Nephron progenitor cell (in vitro differentiated cells): ENCODE measurements at regions not wholly inside any gene's neighbourhood (a gene's known extent, or its start where the extent isn't known, plus 50 kb on each side); places are given as distances from the start of the nearest gene placed in this dataset.

ENCODE experiments used
- DNase-seq: peaks from one replicate; pipeline ENCODE4 v3.0.0; 2021
- H3K27ac Mint-ChIP-seq: 2 replicates; pipeline ENCODE4 v1.8.0; 2021; ENCODE audit warnings: mild to moderate bottlenecking, moderate library complexity, mixed read lengths
- H3K27me3 Mint-ChIP-seq: 2 replicates; pipeline ENCODE4 v1.8.0; 2021; ENCODE audit warnings: mild to moderate bottlenecking, low read depth, mixed read lengths; ENCODE audit not compliant: poor library complexity
- H3K36me3 Mint-ChIP-seq: 2 replicates; pipeline ENCODE4 v1.8.0; 2021; ENCODE audit warnings: low read depth, mixed read lengths
- H3K4me1 Mint-ChIP-seq: 2 replicates; pipeline ENCODE4 v1.8.0; 2021; ENCODE audit warnings: mixed read lengths
- H3K4me3 Mint-ChIP-seq: 2 replicates; pipeline ENCODE4 v1.8.0; 2021; ENCODE audit warnings: mild to moderate bottlenecking, moderate library complexity, mixed read lengths
- H3K9me3 Mint-ChIP-seq: 2 replicates; pipeline ENCODE4 v1.8.0; 2021; ENCODE audit warnings: mild to moderate bottlenecking, moderate library complexity, mixed read lengths
- TF ChIP-seq, protein P1 (sequence below): fragments of 200-600 bp; sonication (generic); IDR thresholded peaks from 2 replicates; pipeline ENCODE4 v1.5.0; 2021; ENCODE audit warnings: antibody characterized with exemption

DNA sequence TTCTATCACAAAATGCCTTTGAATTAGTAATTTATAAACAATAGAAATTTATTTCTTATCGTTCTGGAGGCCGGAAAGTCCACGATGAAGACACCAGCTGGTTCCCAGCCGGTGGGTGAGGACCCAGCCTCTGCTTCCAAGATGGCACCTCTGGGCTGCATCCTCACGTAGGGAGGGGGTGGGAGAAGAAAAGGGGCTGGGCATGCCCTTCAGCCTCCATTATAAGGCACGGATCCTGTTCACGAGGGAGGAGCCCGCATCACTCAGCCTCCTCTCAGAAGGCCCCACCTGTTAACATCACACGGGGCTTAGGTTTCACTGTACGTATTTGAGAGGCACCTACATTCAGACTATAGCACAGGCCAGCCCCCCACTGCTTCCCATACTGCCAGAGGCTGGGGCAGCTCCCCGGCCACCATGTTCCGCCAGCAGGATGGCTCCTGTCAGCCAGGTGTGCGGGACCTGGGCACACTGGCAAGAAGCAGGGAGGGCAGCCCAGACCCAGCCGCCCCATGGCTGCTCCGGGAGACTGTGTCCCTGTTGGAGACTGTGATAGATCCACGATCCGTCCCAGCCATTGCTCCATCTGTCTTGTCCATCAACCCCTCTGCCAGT is 131.6 kb downstream of the SOX1 start:
- TF ChIP-seq, protein P1, sequence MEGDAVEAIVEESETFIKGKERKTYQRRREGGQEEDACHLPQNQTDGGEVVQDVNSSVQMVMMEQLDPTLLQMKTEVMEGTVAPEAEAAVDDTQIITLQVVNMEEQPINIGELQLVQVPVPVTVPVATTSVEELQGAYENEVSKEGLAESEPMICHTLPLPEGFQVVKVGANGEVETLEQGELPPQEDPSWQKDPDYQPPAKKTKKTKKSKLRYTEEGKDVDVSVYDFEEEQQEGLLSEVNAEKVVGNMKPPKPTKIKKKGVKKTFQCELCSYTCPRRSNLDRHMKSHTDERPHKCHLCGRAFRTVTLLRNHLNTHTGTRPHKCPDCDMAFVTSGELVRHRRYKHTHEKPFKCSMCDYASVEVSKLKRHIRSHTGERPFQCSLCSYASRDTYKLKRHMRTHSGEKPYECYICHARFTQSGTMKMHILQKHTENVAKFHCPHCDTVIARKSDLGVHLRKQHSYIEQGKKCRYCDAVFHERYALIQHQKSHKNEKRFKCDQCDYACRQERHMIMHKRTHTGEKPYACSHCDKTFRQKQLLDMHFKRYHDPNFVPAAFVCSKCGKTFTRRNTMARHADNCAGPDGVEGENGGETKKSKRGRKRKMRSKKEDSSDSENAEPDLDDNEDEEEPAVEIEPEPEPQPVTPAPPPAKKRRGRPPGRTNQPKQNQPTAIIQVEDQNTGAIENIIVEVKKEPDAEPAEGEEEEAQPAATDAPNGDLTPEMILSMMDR, result no peak
- DNase-seq, result no peak

DNA sequence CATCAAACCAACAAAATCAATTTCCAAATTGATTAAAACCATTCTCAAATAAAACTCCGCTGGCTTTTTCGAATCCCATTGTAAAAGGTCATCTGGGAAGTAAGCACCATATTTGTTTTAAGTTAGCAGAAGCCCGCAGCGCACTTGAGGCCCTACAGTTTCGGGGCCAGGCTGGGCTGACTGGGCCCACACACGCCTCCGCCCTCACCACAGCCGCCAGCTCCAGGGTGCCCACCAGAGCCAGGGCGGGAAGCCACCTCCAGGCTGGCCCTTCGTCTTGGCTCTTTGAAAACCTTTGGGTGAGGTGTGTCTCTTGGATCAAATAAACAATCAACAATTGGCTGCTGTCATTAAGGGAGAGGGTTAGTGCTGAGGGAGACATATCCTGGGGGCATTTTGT is 133.3 kb downstream of the SOX1 start:
- no peak overlapping the region for H3K4me3 Mint-ChIP-seq
- no peaks in the 10 kb centered on the region for H3K9me3 Mint-ChIP-seq
- H3K27ac Mint-ChIP-seq, result no peak overlapping the region
- no peak for DNase-seq
- H3K27me3 Mint-ChIP-seq, result peaks cover 83% of the 10 kb centered on the region
- TF ChIP-seq, protein P1, result no peak
- no peaks in the 10 kb centered on the region for H3K36me3 Mint-ChIP-seq
- peaks cover 24% of the 10 kb centered on the region for H3K4me1 Mint-ChIP-seq

More for the DNA sequence above, 131.6 kb downstream of the SOX1 start:
- no peaks in the 10 kb centered on the region for H3K36me3 Mint-ChIP-seq
- H3K27ac Mint-ChIP-seq, result no peak overlapping the region
- no peaks in the 10 kb centered on the region for H3K9me3 Mint-ChIP-seq
- no peak overlapping the region for H3K4me3 Mint-ChIP-seq
- H3K4me1 Mint-ChIP-seq, result peaks cover 8% of the 10 kb centered on the region
- peaks cover 75% of the 10 kb centered on the region for H3K27me3 Mint-ChIP-seq

DNA sequence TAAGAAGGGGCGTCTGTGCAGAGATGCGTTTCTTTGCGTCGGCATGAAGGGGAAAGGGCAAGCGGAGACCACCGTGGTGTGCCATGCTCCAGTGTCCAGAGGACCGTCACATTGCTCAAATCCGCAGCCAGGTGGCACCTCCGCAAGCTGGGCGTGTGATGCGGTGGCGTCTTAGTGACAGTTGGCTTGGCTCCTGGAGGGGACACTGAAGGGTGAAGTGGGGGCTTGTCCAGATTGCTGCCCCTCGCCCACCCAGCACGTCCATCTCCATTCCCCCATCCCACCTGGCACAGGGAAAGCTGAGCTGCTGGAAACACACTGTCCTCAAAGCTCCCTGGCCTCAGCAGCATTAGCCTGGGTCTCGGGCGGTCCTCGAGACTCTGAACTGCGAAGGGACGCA is 135.3 kb downstream of the SOX1 start:
- Mint-ChIP-seq H3K27ac (no peak overlapping the region), H3K36me3 (no peaks in the 10 kb centered on the region), H3K27me3 (peaks cover 85% of the 10 kb centered on the region), H3K4me3 (no peak overlapping the region), H3K4me1 (peaks cover 45% of the 10 kb centered on the region), H3K9me3 (no peaks in the 10 kb centered on the region)
- DNase-seq, result no peak
- TF ChIP-seq, protein P1, result no peak

DNA sequence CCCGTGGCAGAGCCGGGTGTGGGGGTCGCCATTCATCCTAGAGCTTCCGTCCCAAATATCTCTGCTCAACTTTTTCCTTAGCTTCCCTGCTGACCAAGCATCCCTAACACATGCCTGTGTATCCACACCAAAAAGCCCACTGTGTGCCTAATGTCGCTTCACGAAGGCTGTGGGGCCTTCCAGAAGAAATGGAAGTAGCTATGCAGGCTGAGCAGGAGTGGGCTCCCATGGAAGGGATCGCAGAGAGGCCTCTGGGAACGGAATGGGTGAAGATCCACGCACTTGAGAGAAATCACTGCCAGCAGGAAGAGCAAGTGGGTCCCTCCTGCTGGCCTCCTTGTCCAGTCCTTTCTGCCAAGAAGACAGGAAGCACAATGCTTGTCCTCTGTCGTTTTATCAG is 136.0 kb downstream of the SOX1 start:
- Mint-ChIP-seq H3K4me1 (peaks cover 52% of the 10 kb centered on the region), H3K27me3 (peaks cover 85% of the 10 kb centered on the region), H3K9me3 (no peaks in the 10 kb centered on the region), H3K27ac (no peak overlapping the region), H3K4me3 (no peak overlapping the region), H3K36me3 (no peaks in the 10 kb centered on the region)
- DNase-seq, result no peak
- TF ChIP-seq, protein P1, result no peak

DNA sequence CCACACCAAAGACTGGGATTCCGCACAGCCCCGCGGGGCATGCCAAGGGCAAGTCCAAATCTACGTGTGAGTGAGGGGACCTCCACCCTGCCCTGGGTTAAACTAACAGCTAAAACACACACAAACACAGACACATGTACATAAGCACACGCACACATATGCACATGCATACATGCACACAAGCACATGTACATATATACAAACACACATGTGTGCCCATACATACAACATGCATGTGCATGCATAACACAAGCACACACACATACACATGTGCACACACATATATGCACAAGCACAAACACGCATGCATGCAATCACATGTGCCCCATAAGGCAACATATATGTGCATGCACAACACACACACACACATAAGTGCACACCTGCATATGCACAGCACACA is 136.7 kb downstream of the SOX1 start:
- Mint-ChIP-seq H3K36me3 (no peaks in the 10 kb centered on the region), H3K9me3 (no peaks in the 10 kb centered on the region), H3K27ac (no peak overlapping the region), H3K4me3 (no peak overlapping the region), H3K4me1 (peaks cover 55% of the 10 kb centered on the region), H3K27me3 (peaks cover 85% of the 10 kb centered on the region)
- TF ChIP-seq, protein P1, result no peak
- DNase-seq, result no peak
